Loucy (cell line): ENCODE measurements at regions not wholly inside any gene's neighbourhood (a gene's known extent, or its start where the extent isn't known, plus 50 kb on each side); places are given as distances from the start of the nearest gene placed in this dataset.

ENCODE experiments used
- H2AFZ ChIP-seq: fragments of 200-600 bp; sonication (generic); 2 replicates; pipeline ENCODE4 v1.6.0; 2016; ENCODE audit warnings: antibody characterized with exemption, mild to moderate bottlenecking, low read length, moderate library complexity
- H3F3A ChIP-seq: fragments of 200-600 bp; 2 replicates; pipeline ENCODE4 v1.6.0; 2016; ENCODE audit warnings: antibody characterized with exemption, low read depth, mild to moderate bottlenecking
- H3K27me3 ChIP-seq: fragments of 200-600 bp; sonication (generic); 2 replicates; pipeline ENCODE4 v1.6.1; 2014; ENCODE audit warnings: low read length, mild to moderate bottlenecking; ENCODE audit not compliant: insufficient read depth, poor library complexity, severe bottlenecking
- H3K36me3 ChIP-seq: fragments of 200-600 bp; sonication (generic); 2 replicates; pipeline ENCODE4 v1.6.1; 2016; ENCODE audit warnings: low read length; ENCODE audit not compliant: insufficient read depth
- H3K4me1 ChIP-seq: fragments of 200-600 bp; sonication (generic); 2 replicates; pipeline ENCODE4 v1.5.1; 2014; ENCODE audit warnings: low read length, mild to moderate bottlenecking; ENCODE audit not compliant: insufficient read depth, poor library complexity, severe bottlenecking
- H3K4me2 ChIP-seq: fragments of 200-600 bp; sonication (generic); 2 replicates; pipeline ENCODE4 v1.6.0; 2014; ENCODE audit warnings: antibody characterized with exemption, low read length, low read depth, mild to moderate bottlenecking; ENCODE audit not compliant: poor library complexity, severe bottlenecking
- H3K4me3 ChIP-seq: fragments of 200-600 bp; sonication (generic); 2 replicates; pipeline ENCODE4 v1.5.1; 2014; ENCODE audit warnings: low read length, mild to moderate bottlenecking, mixed read lengths; ENCODE audit not compliant: poor library complexity, severe bottlenecking
- H3K79me2 ChIP-seq: fragments of 200-600 bp; sonication (generic); 2 replicates; pipeline ENCODE4 v1.6.1; 2014; ENCODE audit warnings: low read length; ENCODE audit not compliant: insufficient read depth
- H3K9ac ChIP-seq: fragments of 200-600 bp; sonication (generic); 2 replicates; pipeline ENCODE4 v1.6.0; 2014; ENCODE audit warnings: mild to moderate bottlenecking, low read depth, low read length, moderate library complexity; ENCODE audit not compliant: poor library complexity, severe bottlenecking
- H3K9me2 ChIP-seq: fragments of 200-600 bp; sonication (generic); replicated peaks from 2 replicates; pipeline ENCODE4 v1.6.1; 2016; ENCODE audit warnings: low read depth, low read length, mixed read lengths
- H3K9me3 ChIP-seq: fragments of 200-600 bp; sonication (generic); 2 replicates; pipeline ENCODE4 v1.6.1; 2014; ENCODE audit warnings: mild to moderate bottlenecking, antibody characterized with exemption, low read length, low read depth; ENCODE audit not compliant: insufficient read depth
- H4K20me1 ChIP-seq: fragments of 200-600 bp; sonication (generic); 2 replicates; pipeline ENCODE4 v1.6.0; 2014; ENCODE audit warnings: antibody characterized with exemption, low read length, mild to moderate bottlenecking; ENCODE audit not compliant: insufficient read depth, poor library complexity, severe bottlenecking
- EZH2phosphoT487 ChIP-seq: fragments of 200-600 bp; IDR thresholded peaks from 2 replicates; pipeline ENCODE4 v1.6.1; 2018; ENCODE audit warnings: antibody characterized with exemption, mild to moderate bottlenecking, moderate library complexity, borderline replicate concordance
- TF ChIP-seq, protein P1 (sequence below): fragments of 200-600 bp; sonication (generic); conservative IDR thresholded peaks from 2 replicates; pipeline ENCODE4 v1.5.1; 2014; ENCODE audit warnings: mild to moderate bottlenecking, antibody characterized with exemption, low read length

- Histone ChIP-seq H2AFZ (no peak overlapping the region), H3K9me2 (no peaks in the 10 kb centered on the region), H3K4me2 (no peak overlapping the region), H3K9ac (no peak overlapping the region), H3K79me2 (no peaks in the 10 kb centered on the region), H3K27me3 (no peaks in the 10 kb centered on the region), H3K4me1 (no peaks in the 10 kb centered on the region), H3K4me3 (no peak overlapping the region), H3K9me3 (no peaks in the 10 kb centered on the region), H3F3A (no peaks in the 10 kb centered on the region), H4K20me1 (no peaks in the 10 kb centered on the region), H3K36me3 (no peaks in the 10 kb centered on the region)
- no peak for TF ChIP-seq EZH2phosphoT487
- TF ChIP-seq, protein P1, sequence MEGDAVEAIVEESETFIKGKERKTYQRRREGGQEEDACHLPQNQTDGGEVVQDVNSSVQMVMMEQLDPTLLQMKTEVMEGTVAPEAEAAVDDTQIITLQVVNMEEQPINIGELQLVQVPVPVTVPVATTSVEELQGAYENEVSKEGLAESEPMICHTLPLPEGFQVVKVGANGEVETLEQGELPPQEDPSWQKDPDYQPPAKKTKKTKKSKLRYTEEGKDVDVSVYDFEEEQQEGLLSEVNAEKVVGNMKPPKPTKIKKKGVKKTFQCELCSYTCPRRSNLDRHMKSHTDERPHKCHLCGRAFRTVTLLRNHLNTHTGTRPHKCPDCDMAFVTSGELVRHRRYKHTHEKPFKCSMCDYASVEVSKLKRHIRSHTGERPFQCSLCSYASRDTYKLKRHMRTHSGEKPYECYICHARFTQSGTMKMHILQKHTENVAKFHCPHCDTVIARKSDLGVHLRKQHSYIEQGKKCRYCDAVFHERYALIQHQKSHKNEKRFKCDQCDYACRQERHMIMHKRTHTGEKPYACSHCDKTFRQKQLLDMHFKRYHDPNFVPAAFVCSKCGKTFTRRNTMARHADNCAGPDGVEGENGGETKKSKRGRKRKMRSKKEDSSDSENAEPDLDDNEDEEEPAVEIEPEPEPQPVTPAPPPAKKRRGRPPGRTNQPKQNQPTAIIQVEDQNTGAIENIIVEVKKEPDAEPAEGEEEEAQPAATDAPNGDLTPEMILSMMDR, result no peak
Observed at GRCh38 chr16:16782153-16782552, 403.2 kb downstream of the NPIPA7 start.

GRCh38 chr16:16788004-16788403 is 409.1 kb downstream of the NPIPA7 start:
- H3K9me2 ChIP-seq, result no peaks in the 10 kb centered on the region
- H3K4me1 ChIP-seq, result no peaks in the 10 kb centered on the region
- no peaks in the 10 kb centered on the region for H3K79me2 ChIP-seq
- H3K27me3 ChIP-seq, result no peaks in the 10 kb centered on the region
- H4K20me1 ChIP-seq, result no peaks in the 10 kb centered on the region
- H3K4me3 ChIP-seq, result no peak overlapping the region
- no peaks in the 10 kb centered on the region for H3K36me3 ChIP-seq
- no peak for TF ChIP-seq EZH2phosphoT487
- TF ChIP-seq, protein P1, result no peak
- H3F3A ChIP-seq, result no peaks in the 10 kb centered on the region
- no peak overlapping the region for H3K4me2 ChIP-seq
- no peak overlapping the region for H3K9ac ChIP-seq
- H3K9me3 ChIP-seq, result peaks cover 18% of the 10 kb centered on the region; the same call in 1 of the 2 replicates
- no peak overlapping the region for H2AFZ ChIP-seq

GRCh38 chr16:16790597-16790996 is 411.7 kb downstream of the NPIPA7 start:
- H3K27me3 ChIP-seq, result no peaks in the 10 kb centered on the region

More at GRCh38 chr16:16790597-16790996, 411.7 kb downstream of the NPIPA7 start:
- H4K20me1 ChIP-seq, result no peaks in the 10 kb centered on the region
- no peak overlapping the region for H2AFZ ChIP-seq
- no peak overlapping the region for H3K4me3 ChIP-seq
- H3K4me2 ChIP-seq, result no peak overlapping the region
- no peak for TF ChIP-seq EZH2phosphoT487
- TF ChIP-seq, protein P1, result no peak
- no peaks in the 10 kb centered on the region for H3K36me3 ChIP-seq
- H3F3A ChIP-seq, result no peaks in the 10 kb centered on the region
- H3K4me1 ChIP-seq, result no peaks in the 10 kb centered on the region
- no peaks in the 10 kb centered on the region for H3K79me2 ChIP-seq
- H3K9me3 ChIP-seq, result peaks cover 18% of the 10 kb centered on the region; the same call in 1 of the 2 replicates
- no peak overlapping the region for H3K9ac ChIP-seq
- H3K9me2 ChIP-seq, result no peaks in the 10 kb centered on the region
